ENCODE measurements at regions not wholly inside any gene's neighbourhood (a gene's known extent, or its start where the extent isn't known, plus 50 kb on each side); places are given as distances from the start of the nearest gene placed in this dataset.

GRCh38 chr16:65767125-65767524 lies 599.4 kb upstream of the CDH5 start:
- peaks cover 0 to 13% (median 7%) of the 10 kb centered on the region in 4 experiments; a peak in 3 of 7 replicates for H3K4me1 ChIP-seq (replicated peaks in 1 of 4; ENCODE audit: control insufficient read depth in 3 of 4, insufficient read depth in 4 of 4, low read length in 3 of 4)
- ChIA-PET POLR2A (ENCODE audit: partially characterized antibody) (no interaction called here), CTCF (ENCODE audit: partially characterized antibody) (interaction anchor here (0.7 to 1.0 kb wide), 3 partner anchors 61 to 610 kb away, joined by 3 to 4 read pairs (median 3); no protein-coding TSS in a partner anchor)
- H2BK120ac ChIP-seq (replicated peaks; ENCODE audit: low read depth, low read length): no peak overlapping the region
- no peak overlapping the region for H2BK5ac ChIP-seq (ENCODE audit: low read depth, low read length)
- DNase-seq (ENCODE audit: low read depth in 1 of 2, low spot score in 2 of 2) (no peak), FAIRE-seq (peak; percentile 24)
- H3K23ac ChIP-seq (ENCODE audit: insufficient read length): no peak overlapping the region
- no peak overlapping the region for H3K14ac ChIP-seq (ENCODE audit: insufficient read length)
- H2AFZ ChIP-seq (ENCODE audit: low read length): no peak overlapping the region
- H4K8ac ChIP-seq (ENCODE audit: extremely low read depth, insufficient read depth, low read length): no peak overlapping the region
- no peak for TF ChIP-seq GTF2F1 (IDR thresholded peaks at IDR 0.05; ENCODE audit: borderline replicate concordance, low read depth, low read length)
- TF ChIP-seq KDM1A (IDR thresholded peaks at IDR 0.05; ENCODE audit: borderline replicate concordance, low read length): no peak
- TF ChIP-seq ATF3 (IDR thresholded peaks at IDR 0.05; ENCODE audit: insufficient read depth, low read depth, low read length): no peak
- TF ChIP-seq MAX (IDR thresholded peaks at IDR 0.05): no peak
- no peak for TF ChIP-seq SIX5 (IDR thresholded peaks at IDR 0.05; ENCODE audit: low read depth, low read length)
- no peak for TF ChIP-seq TBP (IDR thresholded peaks at IDR 0.05; ENCODE audit: low read depth, low read length)
- no peak for TF ChIP-seq TEAD4 (IDR thresholded peaks at IDR 0.05; ENCODE audit: low read depth, low read length)
- TF ChIP-seq CREB1 (IDR thresholded peaks at IDR 0.05): no peak
- TF ChIP-seq CHD1 (IDR thresholded peaks at IDR 0.05; ENCODE audit: low read depth, low read length): no peak
- H2BK12ac ChIP-seq (ENCODE audit: low read depth, low read length): 0 out of 2 replicates have a peak overlapping the region, but pooled peaks have one; percentile 12
- H3K9ac ChIP-seq (replicated peaks in 1 of 4; ENCODE audit: extremely low read depth in 1 of 4, low read depth in 3 of 4, low read length in 3 of 4): no peak overlapping the region
- H3K9me3 ChIP-seq (ENCODE audit: insufficient read depth in 2 of 2, low read depth in 1 of 2, low read length in 1 of 2): peaks cover 23 to 26% of the 10 kb centered on the region in 2 experiments
- H3K56ac ChIP-seq (replicated peaks; ENCODE audit: insufficient read length, low read depth, low read length): no peak overlapping the region
- H3K18ac ChIP-seq (ENCODE audit: extremely low read depth, low read length): no peak overlapping the region
- peaks cover 0 to 18% (median 1%) of the 10 kb centered on the region in 4 experiments; a peak in 2 of 8 replicates for H3K36me3 ChIP-seq (ENCODE audit: control insufficient read depth in 2 of 4, insufficient read depth in 4 of 4, low read length in 3 of 4)
- no peak overlapping the region for H3K4me2 ChIP-seq (ENCODE audit: insufficient read depth in 1 of 2, low read depth in 2 of 2, low read length in 2 of 2)
- H4K5ac ChIP-seq (ENCODE audit: insufficient read length, low read depth, low read length): no peak overlapping the region
- no peak overlapping the region for H3K4ac ChIP-seq (replicated peaks; ENCODE audit: insufficient read length, low read depth, low read length)
- no peaks in the 10 kb centered on the region for H4K20me1 ChIP-seq (replicated peaks in 1 of 2; ENCODE audit: control insufficient read depth in 1 of 2, insufficient read depth in 2 of 2, low read length in 2 of 2)
- H3K27ac ChIP-seq (ENCODE audit: low read depth, low read length): no peak overlapping the region
- no peaks in the 10 kb centered on the region for H3K23me2 ChIP-seq (ENCODE audit: low read depth, low read length)
- H4K91ac ChIP-seq (replicated peaks; ENCODE audit: insufficient read length, low read length): no peak overlapping the region
- 0 out of 2 replicates have a peak overlapping the region, but pooled peaks have one; percentile 75 for H2BK20ac ChIP-seq (ENCODE audit: low read length)
- H2AK5ac ChIP-seq (ENCODE audit: low read depth, low read length): no peak overlapping the region
- 65% methylated on average over 4 of the region's 4 CpGs; no CpG with 5 or more reads in 1 of the 2 experiments for WGBS, 2 experiments (ENCODE audit: extremely low coverage in 1 of 2, insufficient coverage in 1 of 2, insufficient read length in 1 of 2, insufficient replicate concordance in 2 of 2, low coverage in 1 of 2, low lambda C conversion rate in 2 of 2, missing lambda C conversion rate in 1 of 2)
- no peaks in the 10 kb centered on the region for H3K79me2 ChIP-seq (ENCODE audit: control insufficient read depth in 1 of 2, insufficient read depth in 2 of 2, low read length in 2 of 2)
- no peaks in the 10 kb centered on the region for H3K27me3 ChIP-seq (replicated peaks in 1 of 4; ENCODE audit: control insufficient read depth in 3 of 4, extremely low read depth in 1 of 4, insufficient read depth in 3 of 4, low read length in 3 of 4)
- H3K79me1 ChIP-seq (ENCODE audit: low read depth, low read length): no peaks in the 10 kb centered on the region
- peak overlapping the region; percentile 95; the same call in 1 of the 2 replicates for H2BK15ac ChIP-seq (ENCODE audit: low read length)
- no peak overlapping the region for H3K4me3 ChIP-seq (ENCODE audit: extremely low read depth in 1 of 4, insufficient read depth in 2 of 4, low read depth in 3 of 4, low read length in 4 of 4)

All from H1 (cell line).